Neuronal stem cell (in vitro differentiated cells): ENCODE measurements at regions not wholly inside any gene's neighbourhood (a gene's known extent, or its start where the extent isn't known, plus 50 kb on each side); places are given as distances from the start of the nearest gene placed in this dataset.

ENCODE experiments used
- DNase-seq: peaks from one replicate; pipeline ENCODE4 v3.0.0-alpha.2; 2013; ENCODE audit warnings: low spot score
- H2AFZ ChIP-seq: one replicate; pipeline ENCODE4 v1.6.1; 2013; ENCODE audit warnings: mild to moderate bottlenecking, low read length, inconsistent platforms
- H2AK5ac ChIP-seq: 2 replicates; pipeline ENCODE4 v1.6.1; 2013; ENCODE audit warnings: low read depth, mild to moderate bottlenecking, inconsistent platforms, low read length, moderate library complexity, mixed read lengths
- H2BK120ac ChIP-seq: 2 replicates; pipeline ENCODE4 v1.6.1; 2013; ENCODE audit warnings: low read depth, mild to moderate bottlenecking, inconsistent platforms, low read length, moderate library complexity, mixed read lengths
- H2BK12ac ChIP-seq: one replicate; pipeline ENCODE4 v1.6.1; 2013; ENCODE audit warnings: low read length, inconsistent platforms
- H2BK15ac ChIP-seq: 2 replicates; pipeline ENCODE4 v1.6.1; 2013; ENCODE audit warnings: mild to moderate bottlenecking, low read length, inconsistent platforms, mixed read lengths
- H2BK5ac ChIP-seq: one replicate; pipeline ENCODE4 v1.6.1; 2013; ENCODE audit warnings: inconsistent platforms, mild to moderate bottlenecking, low read length, moderate library complexity
- H3K14ac ChIP-seq: one replicate; pipeline ENCODE4 v1.6.1; 2013; ENCODE audit warnings: low read length, inconsistent platforms
- H3K18ac ChIP-seq: 2 replicates; pipeline ENCODE4 v1.6.1; 2013; ENCODE audit warnings: low read length, inconsistent platforms
- H3K23ac ChIP-seq: 2 replicates; pipeline ENCODE4 v1.6.1; 2013; ENCODE audit warnings: low read depth, mild to moderate bottlenecking, mixed read lengths, low read length, inconsistent platforms; ENCODE audit not compliant: poor library complexity
- H3K27ac ChIP-seq: replicated peaks from 3 replicates; pipeline ENCODE4 v1.5.1; 2013; ENCODE audit warnings: low read length, inconsistent platforms
- H3K27me3 ChIP-seq, 3 experiments: 2 replicates each; pipeline ENCODE4 v1.6.1; 2013; ENCODE audit warnings: low read length in 3 of 3, mild to moderate bottlenecking in 2 of 3, inconsistent platforms in 1 of 3, low read depth in 1 of 3, mixed read lengths in 1 of 3, moderate library complexity in 1 of 3; ENCODE audit not compliant: control insufficient read depth in 3 of 3, insufficient read depth in 3 of 3
- H3K36me3 ChIP-seq, 2 donors: replicated peaks in 1 of 2; 2 replicates each; pipeline ENCODE4 v1.6.1; 2013; ENCODE audit warnings: low read length in 2 of 2; ENCODE audit not compliant: control insufficient read depth in 2 of 2, insufficient read depth in 2 of 2
- H3K4ac ChIP-seq: 2 replicates; pipeline ENCODE4 v1.6.1; 2013; ENCODE audit warnings: inconsistent platforms, mild to moderate bottlenecking, low read length, moderate library complexity
- H3K4me1 ChIP-seq, 2 donors: 1 replicate in 1 of 2; 2 replicates in 1 of 2; pipeline ENCODE4 v1.6.1; 2013; ENCODE audit warnings: low read length in 2 of 2, low read depth in 1 of 2; ENCODE audit not compliant: control insufficient read depth in 2 of 2, insufficient read depth in 1 of 2
- H3K4me2 ChIP-seq: one replicate; pipeline ENCODE4 v1.6.1; 2013; ENCODE audit warnings: mild to moderate bottlenecking, low read length, inconsistent platforms; ENCODE audit not compliant: insufficient read depth, poor library complexity, severe bottlenecking
- H3K4me3 ChIP-seq, 2 donors: 2 replicates each; pipeline ENCODE4 v1.5.1; 2013; ENCODE audit warnings: low read length in 2 of 2, mild to moderate bottlenecking in 2 of 2, inconsistent platforms in 1 of 2, moderate library complexity in 1 of 2
- H3K79me1 ChIP-seq: one replicate; pipeline ENCODE4 v1.6.1; 2013; ENCODE audit warnings: low read depth, mild to moderate bottlenecking, inconsistent platforms, low read length, moderate library complexity
- H3K9ac ChIP-seq: one replicate; pipeline ENCODE4 v1.6.1; 2013; ENCODE audit warnings: mild to moderate bottlenecking, low read depth, low read length, inconsistent platforms; ENCODE audit not compliant: poor library complexity
- H3K9me3 ChIP-seq, 2 donors: replicated peaks in 1 of 2; 2 replicates each; pipeline versions ENCODE3 to v1.6.1; 2013; ENCODE audit warnings: low read length in 2 of 2, mild to moderate bottlenecking in 2 of 2, inconsistent platforms in 1 of 2, low read depth in 1 of 2, mixed read lengths in 1 of 2, moderate library complexity in 1 of 2; ENCODE audit not compliant: control insufficient read depth in 2 of 2, insufficient read depth in 1 of 2
- H4K8ac ChIP-seq: one replicate; pipeline ENCODE4 v1.6.1; 2013; ENCODE audit warnings: low read depth, mild to moderate bottlenecking, inconsistent platforms, low read length, moderate library complexity
- H4K91ac ChIP-seq: one replicate; pipeline ENCODE4 v1.6.1; 2013; ENCODE audit warnings: low read length, low read depth, mild to moderate bottlenecking, inconsistent platforms; ENCODE audit not compliant: poor library complexity
- WGBS, 2 donors: extraction: QIAGEN DNeasy Blood & Tissue Kit; methylation state at CpG; one replicate each; pipeline ENCODE4 v1.1.7; 2013; ENCODE audit warnings: missing lambda C conversion rate in 2 of 2, mixed read lengths in 1 of 2; ENCODE audit not compliant: insufficient read length in 2 of 2, insufficient replicate concordance in 1 of 2; ENCODE audit errors: extremely low coverage in 2 of 2; 5-methylcytosine and 5-hydroxymethylcytosine counted together

- Histone ChIP-seq H3K9ac (no peak overlapping the region), H3K27me3 (peaks cover 0 to 46% (median 0%) of the 10 kb centered on the region in 3 experiments), H3K9me3 (peaks cover 0 to 3% of the 10 kb centered on the region in 2 donors), H2BK120ac (peak overlapping the region; percentile 35), H3K23ac (peak overlapping the region; percentile 35), H2BK12ac (no peak overlapping the region), H2AFZ (no peak overlapping the region), H3K36me3 (peaks cover 0 to 2% of the 10 kb centered on the region in 2 donors), H3K14ac (no peak overlapping the region), H3K4me1 (no peaks in the 10 kb centered on the region), H3K79me1 (no peaks in the 10 kb centered on the region), H4K8ac (no peak overlapping the region), H3K27ac (no peak overlapping the region), H2AK5ac (peak overlapping the region; percentile 71), H3K4me3 (no peak overlapping the region), H3K18ac (peak overlapping the region; percentile 57), H4K91ac (no peak overlapping the region), H3K4me2 (no peak overlapping the region), H2BK15ac (peak overlapping the region; percentile 62), H3K4ac (no peak overlapping the region), H2BK5ac (no peak overlapping the region)
- no CpG with 5 or more reads among the region's 16 CpGs for WGBS, 2 donors
- DNase-seq, result no peak
Measured at GRCh38 chr1:10856176-10856683, 59.8 kb upstream of the CASZ1 start.

- no peak overlapping the region for H3K4ac ChIP-seq
- H3K23ac ChIP-seq, result no peak overlapping the region
- H3K14ac ChIP-seq, result peak overlapping the region; percentile 50
- peak overlapping the region; percentile 25 for H2AK5ac ChIP-seq
- H3K9me3 ChIP-seq, result peaks cover 0 to 3% of the 10 kb centered on the region in 2 donors
- H2AFZ ChIP-seq, result no peak overlapping the region
- H2BK120ac ChIP-seq, result peak overlapping the region; percentile 35
- H3K4me2 ChIP-seq, result no peak overlapping the region
- H4K8ac ChIP-seq, result no peak overlapping the region
- DNase-seq, result no peak
- no peak overlapping the region for H3K4me3 ChIP-seq
- peaks cover 0 to 48% (median 0%) of the 10 kb centered on the region in 3 experiments for H3K27me3 ChIP-seq
- peak overlapping the region; percentile 75 for H3K9ac ChIP-seq
- H2BK12ac ChIP-seq, result no peak overlapping the region
- H2BK5ac ChIP-seq, result no peak overlapping the region
- no peak overlapping the region for H4K91ac ChIP-seq
- peak overlapping the region; percentile 62 for H2BK15ac ChIP-seq
- H3K27ac ChIP-seq, result no peak overlapping the region
- no peaks in the 10 kb centered on the region for H3K79me1 ChIP-seq
- H3K18ac ChIP-seq, result peak overlapping the region; percentile 45
- peaks cover 0 to 3% of the 10 kb centered on the region in 2 donors for H3K4me1 ChIP-seq
- no CpG with 5 or more reads among the region's 27 CpGs for WGBS, 2 donors
- H3K36me3 ChIP-seq, result peaks cover 0 to 2% of the 10 kb centered on the region in 2 donors
Measured at GRCh38 chr1:10856863-10857598, 60.6 kb upstream of the CASZ1 start.

- Histone ChIP-seq H2BK12ac (no peak overlapping the region), H3K27me3 (peaks cover 0 to 52% (median 0%) of the 10 kb centered on the region in 3 experiments), H2BK15ac (no peak overlapping the region), H3K4me2 (no peak overlapping the region), H3K4me1 (peaks cover 0 to 3% of the 10 kb centered on the region in 2 donors), H2AK5ac (peak overlapping the region; percentile 73), H4K8ac (no peak overlapping the region), H3K18ac (peak overlapping the region; percentile 22), H3K36me3 (peaks cover 0 to 2% of the 10 kb centered on the region in 2 donors), H3K23ac (no peak overlapping the region), H2AFZ (no peak overlapping the region), H2BK120ac (no peak overlapping the region), H3K9ac (no peak overlapping the region), H3K27ac (no peak overlapping the region), H3K14ac (no peak overlapping the region), H3K4ac (no peak overlapping the region), H3K4me3 (no peak overlapping the region), H3K9me3 (peaks cover 0 to 3% of the 10 kb centered on the region in 2 donors), H4K91ac (no peak overlapping the region), H3K79me1 (no peaks in the 10 kb centered on the region), H2BK5ac (no peak overlapping the region)
- no CpG with 5 or more reads among the region's 11 CpGs for WGBS, 2 donors
- DNase-seq, result no peak
Measured at GRCh38 chr1:10857687-10858086, 61.2 kb upstream of the CASZ1 start.

GRCh38 chr1:10860218-10860617 is 63.8 kb upstream of the CASZ1 start:
- no peak overlapping the region for H2BK12ac ChIP-seq
- H3K27ac ChIP-seq, result no peak overlapping the region
- H3K27me3 ChIP-seq, result peaks cover 0 to 77% (median 9%) of the 10 kb centered on the region in 3 experiments
- WGBS, 2 donors, result no CpG with 5 or more reads among the region's 13 CpGs
- H3K23ac ChIP-seq, result no peak overlapping the region
- no peak overlapping the region for H3K9ac ChIP-seq
- no peak for DNase-seq
- H3K36me3 ChIP-seq, result no peaks in the 10 kb centered on the region
- no peak overlapping the region for H2BK120ac ChIP-seq
- H2AFZ ChIP-seq, result no peak overlapping the region
- H2AK5ac ChIP-seq, result no peak overlapping the region
- H3K4me2 ChIP-seq, result no peak overlapping the region
- H2BK15ac ChIP-seq, result no peak overlapping the region
- H4K8ac ChIP-seq, result no peak overlapping the region
- no peak overlapping the region for H2BK5ac ChIP-seq
- no peak overlapping the region for H3K14ac ChIP-seq
- peaks cover 3 to 14% of the 10 kb centered on the region in 2 donors for H3K4me1 ChIP-seq
- peaks cover 0 to 2% of the 10 kb centered on the region in 2 donors for H3K9me3 ChIP-seq
- H3K4ac ChIP-seq, result no peak overlapping the region
- H3K4me3 ChIP-seq, result no peak overlapping the region
- no peaks in the 10 kb centered on the region for H3K79me1 ChIP-seq
- no peak overlapping the region for H3K18ac ChIP-seq
- H4K91ac ChIP-seq, result no peak overlapping the region
